SH-SY5Y (cell line): ENCODE measurements at regions not wholly inside any gene's neighbourhood (a gene's known extent, or its start where the extent isn't known, plus 50 kb on each side); places are given as distances from the start of the nearest gene placed in this dataset.

Experiments used
- GATA2 ChIP-seq: IDR thresholded peaks from 2 replicates; pipeline ENCODE4 v1.6.1; 2011; ENCODE audit warnings: mild to moderate bottlenecking, low read depth, low read length
- GATA3 ChIP-seq: IDR thresholded peaks from 2 replicates; pipeline ENCODE4 v1.6.1; 2011; ENCODE audit warnings: low read depth, mild to moderate bottlenecking, low read length, moderate library complexity

DNA sequence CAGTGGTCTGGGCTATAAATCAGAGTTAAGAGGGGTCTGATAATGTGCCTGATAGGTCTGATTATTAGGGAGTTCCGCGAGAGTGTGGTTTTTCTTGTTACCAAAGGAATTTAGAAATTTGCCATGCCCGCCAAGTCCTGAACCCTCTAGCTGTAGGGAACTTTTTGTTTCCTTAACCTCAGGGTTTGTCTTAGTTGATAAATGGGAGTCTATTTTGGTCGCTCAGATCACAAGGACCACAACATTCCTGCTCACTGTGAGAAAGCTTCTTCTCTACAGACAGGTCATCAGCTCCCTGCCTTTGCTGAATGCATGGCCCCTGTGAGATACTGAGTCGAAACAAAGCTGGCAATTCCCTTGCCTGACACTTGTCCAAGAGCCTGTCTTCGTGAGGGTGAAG is 497.8 kb downstream of the HS3ST4 start:
- no peak for TF ChIP-seq GATA2
- TF ChIP-seq GATA3 = no peak
